Sigmoid colon (tissue), 6 donors: ENCODE measurements at regions not wholly inside any gene's neighbourhood (a gene's known extent, or its start where the extent isn't known, plus 50 kb on each side); places are given as distances from the start of the nearest gene placed in this dataset.

Experiments
- DNase-seq: peaks from one replicate; pipeline ENCODE4 v3.0.0-alpha.2; 2019
- H3K27ac ChIP-seq, 4 donors: fragments of 200-600 bp; sonication (generic); one replicate each; pipeline ENCODE4 v1.5.1; 2016 to 2019; ENCODE audit warnings: mild to moderate bottlenecking in 1 of 4
- H3K27me3 ChIP-seq, 3 donors: fragments of 200-600 bp; sonication (generic); one replicate each; pipeline ENCODE4 v1.5.1; 2019; ENCODE audit warnings: mild to moderate bottlenecking in 1 of 3
- H3K36me3 ChIP-seq, 4 donors: fragments of 200-600 bp; sonication (generic); one replicate each; pipeline ENCODE4 v1.5.1; 2016 to 2019
- H3K4me1 ChIP-seq, 4 donors: fragments of 200-600 bp; sonication (generic); one replicate each; pipeline ENCODE4 v1.5.1; 2017 to 2019
- H3K4me3 ChIP-seq, 4 donors: fragments of 200-600 bp; sonication (generic); one replicate each; pipeline ENCODE4 v1.5.1; 2017 to 2019; ENCODE audit warnings: mild to moderate bottlenecking in 2 of 4, moderate library complexity in 1 of 4
- H3K9me3 ChIP-seq, 4 donors: fragments of 200-600 bp in 3 of 4; sonication (generic) in 3 of 4; one replicate each; pipeline versions ENCODE4 v1.5.1 to v1.6.1; 2013 to 2019
- EP300 ChIP-seq, 4 donors: sonication (generic); formaldehyde crosslinking; IDR thresholded peaks; one replicate each; pipeline ENCODE4 v1.6.1; 2017; ENCODE audit warnings: antibody characterized with exemption in 4 of 4
- POLR2A ChIP-seq, 2 donors: fragments of 450-650 bp; IDR thresholded peaks; one replicate each; pipeline ENCODE4 v1.6.1; 2016; ENCODE audit warnings: antibody characterized with exemption in 2 of 2, mild to moderate bottlenecking in 2 of 2, moderate library complexity in 2 of 2
- POLR2AphosphoS5 ChIP-seq, 4 donors: sonication (generic); formaldehyde crosslinking; IDR thresholded peaks; one replicate each; pipeline ENCODE4 v1.6.1; 2017; ENCODE audit warnings: antibody characterized with exemption in 4 of 4
- WGBS, 2 donors: extraction: QIAGEN DNeasy Blood & Tissue Kit; methylation state at CpG; one replicate each; pipeline ENCODE4 v1.1.7; 2013; 5-methylcytosine and 5-hydroxymethylcytosine counted together
- intact Hi-C: fragments of 100-400 bp; cut with DNase I; formaldehyde crosslinking; loops from one replicate; pipeline ENCODE4 v1.15.1; 2023
- TF ChIP-seq, protein P1 (sequence below), 4 experiments: fragments of 450-650 bp in 3 of 4; fragments of 200-600 bp in 1 of 4; IDR thresholded peaks; one replicate each; pipeline ENCODE4 v1.5.1; 2016 to 2019; ENCODE audit warnings: antibody characterized with exemption in 4 of 4, mild to moderate bottlenecking in 3 of 4, moderate library complexity in 2 of 4
- donor health status: healthy with polysubstance abuse.
- donor health status: healthy.

DNA sequence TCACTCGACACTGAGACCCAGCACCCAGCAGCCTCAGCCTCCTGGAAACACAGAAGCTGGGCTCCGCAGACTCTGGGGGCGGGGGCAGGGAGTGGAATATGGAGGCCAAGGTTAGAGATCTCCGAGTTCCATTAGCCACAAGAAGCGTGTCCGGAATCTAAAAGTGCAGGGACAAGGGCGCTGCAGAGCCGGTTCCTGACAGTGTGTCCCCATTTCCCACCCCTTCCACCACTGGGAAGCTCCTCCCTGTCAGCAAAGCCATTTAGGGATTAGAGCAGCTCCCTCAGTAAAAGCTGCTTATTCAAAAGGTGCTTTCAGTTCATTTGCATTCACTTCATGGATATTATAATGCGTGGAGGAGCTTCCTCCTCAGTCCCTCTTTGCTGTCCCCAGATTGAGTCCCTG, 74.1 kb upstream of the HSPA9 start:
- no peaks in the 10 kb centered on the region for H3K36me3 ChIP-seq
- no peak overlapping the region for H3K27ac ChIP-seq
- no peak for DNase-seq
- no peaks in the 10 kb centered on the region for H3K9me3 ChIP-seq
- H3K27me3 ChIP-seq: no peaks in the 10 kb centered on the region
- intact Hi-C loops: no loop called here
- H3K4me3 ChIP-seq: no peak overlapping the region
- WGBS, 2 donors: 79 to 91% methylated on average over 9 of the region's 9 CpGs
- TF ChIP-seq EP300 (IDR thresholded peaks at IDR 0.05) (no peak), POLR2AphosphoS5 (IDR thresholded peaks at IDR 0.05) (no peak), POLR2A (IDR thresholded peaks at IDR 0.05) (no peak)
- TF ChIP-seq, protein P1, sequence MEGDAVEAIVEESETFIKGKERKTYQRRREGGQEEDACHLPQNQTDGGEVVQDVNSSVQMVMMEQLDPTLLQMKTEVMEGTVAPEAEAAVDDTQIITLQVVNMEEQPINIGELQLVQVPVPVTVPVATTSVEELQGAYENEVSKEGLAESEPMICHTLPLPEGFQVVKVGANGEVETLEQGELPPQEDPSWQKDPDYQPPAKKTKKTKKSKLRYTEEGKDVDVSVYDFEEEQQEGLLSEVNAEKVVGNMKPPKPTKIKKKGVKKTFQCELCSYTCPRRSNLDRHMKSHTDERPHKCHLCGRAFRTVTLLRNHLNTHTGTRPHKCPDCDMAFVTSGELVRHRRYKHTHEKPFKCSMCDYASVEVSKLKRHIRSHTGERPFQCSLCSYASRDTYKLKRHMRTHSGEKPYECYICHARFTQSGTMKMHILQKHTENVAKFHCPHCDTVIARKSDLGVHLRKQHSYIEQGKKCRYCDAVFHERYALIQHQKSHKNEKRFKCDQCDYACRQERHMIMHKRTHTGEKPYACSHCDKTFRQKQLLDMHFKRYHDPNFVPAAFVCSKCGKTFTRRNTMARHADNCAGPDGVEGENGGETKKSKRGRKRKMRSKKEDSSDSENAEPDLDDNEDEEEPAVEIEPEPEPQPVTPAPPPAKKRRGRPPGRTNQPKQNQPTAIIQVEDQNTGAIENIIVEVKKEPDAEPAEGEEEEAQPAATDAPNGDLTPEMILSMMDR (IDR thresholded peaks at IDR 0.05): no peak
- no peaks in the 10 kb centered on the region for H3K4me1 ChIP-seq

- intact Hi-C loops: no loop called here
- DNase-seq: no peak
- H3K36me3 ChIP-seq: no peaks in the 10 kb centered on the region
- no peak overlapping the region for H3K27ac ChIP-seq
- no peak for TF ChIP-seq POLR2AphosphoS5 (IDR thresholded peaks at IDR 0.05)
- no peak for TF ChIP-seq POLR2A (IDR thresholded peaks at IDR 0.05)
- TF ChIP-seq, protein P1 (IDR thresholded peaks at IDR 0.05): no peak
- TF ChIP-seq EP300 (IDR thresholded peaks at IDR 0.05): no peak
- H3K4me1 ChIP-seq: no peaks in the 10 kb centered on the region
- no peak overlapping the region for H3K4me3 ChIP-seq
- WGBS, 2 donors: 82 to 91% methylated on average over 2 of the region's 2 CpGs
- no peaks in the 10 kb centered on the region for H3K9me3 ChIP-seq
- H3K27me3 ChIP-seq: no peaks in the 10 kb centered on the region
Observed at GRCh38 chr5:138648841-138649240, 73.6 kb upstream of the HSPA9 start.

- no peak overlapping the region for H3K4me3 ChIP-seq
- intact Hi-C loops: no loop called here
- 85 to 86% methylated on average over 5 of the region's 5 CpGs for WGBS, 2 donors
- H3K9me3 ChIP-seq: no peaks in the 10 kb centered on the region
- H3K36me3 ChIP-seq: no peaks in the 10 kb centered on the region
- no peaks in the 10 kb centered on the region for H3K27me3 ChIP-seq
- no peak overlapping the region for H3K27ac ChIP-seq
- no peaks in the 10 kb centered on the region for H3K4me1 ChIP-seq
- DNase-seq: no peak
- TF ChIP-seq EP300 (IDR thresholded peaks at IDR 0.05) (no peak), POLR2AphosphoS5 (IDR thresholded peaks at IDR 0.05) (no peak), POLR2A (IDR thresholded peaks at IDR 0.05) (no peak)
- TF ChIP-seq, protein P1 (IDR thresholded peaks at IDR 0.05): no peak
Observed at GRCh38 chr5:138647794-138648410, 72.7 kb upstream of the HSPA9 start.

DNA sequence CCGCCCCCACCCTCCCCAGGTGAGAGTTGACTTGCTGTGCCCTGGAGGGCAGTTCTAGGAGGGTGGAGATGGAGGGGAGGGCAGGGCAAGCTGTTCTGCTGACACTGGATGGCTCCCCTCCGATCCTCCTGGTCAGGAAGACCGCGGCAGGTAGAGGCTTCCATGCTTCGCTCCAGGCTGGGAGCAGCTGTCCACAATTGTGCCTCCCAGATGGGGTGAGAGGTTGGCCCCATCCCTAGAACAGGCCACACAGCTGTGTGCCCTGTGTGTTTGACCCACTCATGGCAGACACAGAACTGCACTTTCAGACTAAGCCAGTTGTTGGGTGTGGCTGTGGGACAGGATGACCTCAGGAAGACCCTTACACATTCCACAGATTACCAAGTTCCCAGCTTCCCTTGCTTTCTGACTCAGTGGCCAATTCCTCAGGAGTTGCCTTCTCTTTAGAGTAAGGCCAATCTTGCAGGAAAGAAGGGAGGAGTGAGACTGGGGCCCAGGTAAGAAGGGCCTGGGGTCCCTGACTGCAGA, 72.1 kb upstream of the HSPA9 start:
- Histone ChIP-seq H3K9me3 (no peaks in the 10 kb centered on the region), H3K4me1 (no peaks in the 10 kb centered on the region), H3K4me3 (no peak overlapping the region), H3K36me3 (no peaks in the 10 kb centered on the region), H3K27ac (no peak overlapping the region), H3K27me3 (no peaks in the 10 kb centered on the region)
- intact Hi-C loops: no loop called here
- no peak for DNase-seq
- 90 to 91% methylated on average over 5 of the region's 5 CpGs for WGBS, 2 donors
- TF ChIP-seq EP300 (IDR thresholded peaks at IDR 0.05) (no peak), POLR2A (IDR thresholded peaks at IDR 0.05) (no peak), POLR2AphosphoS5 (IDR thresholded peaks at IDR 0.05) (no peak)
- TF ChIP-seq, protein P1 (IDR thresholded peaks at IDR 0.05): no peak

- TF ChIP-seq, protein P1 (IDR thresholded peaks at IDR 0.05): no peak
- TF ChIP-seq POLR2A (IDR thresholded peaks at IDR 0.05) (no peak), POLR2AphosphoS5 (IDR thresholded peaks at IDR 0.05) (no peak), EP300 (IDR thresholded peaks at IDR 0.05) (no peak)
- WGBS, 2 donors: 89 to 91% methylated on average over 11 of the region's 11 CpGs
- H3K27me3 ChIP-seq: no peaks in the 10 kb centered on the region
- H3K4me1 ChIP-seq: no peaks in the 10 kb centered on the region
- DNase-seq: no peak
- intact Hi-C loops: no loop called here
- no peaks in the 10 kb centered on the region for H3K9me3 ChIP-seq
- no peak overlapping the region for H3K27ac ChIP-seq
- H3K4me3 ChIP-seq: no peak overlapping the region
- no peaks in the 10 kb centered on the region for H3K36me3 ChIP-seq
Observed at GRCh38 chr5:138646671-138647070, 71.5 kb upstream of the HSPA9 start.
